IPS-18a (cell line): ENCODE measurements at regions not wholly inside any gene's neighbourhood (a gene's known extent, or its start where the extent isn't known, plus 50 kb on each side); places are given as distances from the start of the nearest gene placed in this dataset.
"Not testable (repeated sequence)": the region's sequence is repeated elsewhere in the genome, so short reads cannot be mapped to it uniquely, and the experiment has no call there.

Experiments
- H3K27ac ChIP-seq: one replicate; pipeline ENCODE4 v1.5.1; 2013; ENCODE audit warnings: low read length
- H3K27me3 ChIP-seq: one replicate; pipeline ENCODE4 v1.6.1; 2013; ENCODE audit warnings: mild to moderate bottlenecking, low read length; ENCODE audit not compliant: control insufficient read depth, insufficient read depth
- H3K36me3 ChIP-seq: one replicate; pipeline ENCODE4 v1.6.1; 2013; ENCODE audit warnings: low read depth, low read length; ENCODE audit not compliant: control insufficient read depth
- H3K4me1 ChIP-seq: one replicate; pipeline ENCODE4 v1.6.1; 2013; ENCODE audit warnings: low read depth, low read length; ENCODE audit not compliant: control insufficient read depth
- H3K4me3 ChIP-seq: one replicate; pipeline ENCODE4 v1.5.1; 2013; ENCODE audit warnings: low read length
- H3K9ac ChIP-seq: one replicate; pipeline ENCODE4 v1.6.1; 2013; ENCODE audit warnings: mild to moderate bottlenecking, low read length, moderate library complexity
- H3K9me3 ChIP-seq: one replicate; pipeline ENCODE4 v1.6.1; 2013; ENCODE audit warnings: low read depth, low read length; ENCODE audit not compliant: control insufficient read depth

GRCh38 chr9:129428864-129429577 is 191.9 kb downstream of the C9orf50 start:
- H3K4me1 ChIP-seq: no peaks in the 10 kb centered on the region
- no peaks in the 10 kb centered on the region for H3K36me3 ChIP-seq
- H3K27ac ChIP-seq: no peak overlapping the region
- no peak overlapping the region for H3K4me3 ChIP-seq
- no peaks in the 10 kb centered on the region for H3K9me3 ChIP-seq
- peaks cover 3% of the 10 kb centered on the region for H3K27me3 ChIP-seq
- H3K9ac ChIP-seq: no peak overlapping the region

- Histone ChIP-seq H3K4me1 (no peaks in the 10 kb centered on the region), H3K27me3 (no peaks in the 10 kb centered on the region), H3K9ac (no peak overlapping the region), H3K9me3 (no peaks in the 10 kb centered on the region), H3K4me3 (no peak overlapping the region), H3K36me3 (no peaks in the 10 kb centered on the region), H3K27ac (no peak overlapping the region)
Measured at GRCh38 chr9:129427149-129427548, 193.8 kb downstream of the C9orf50 start.

- not testable (repeated sequence) for H3K9ac ChIP-seq, H3K27ac ChIP-seq
Measured at GRCh38 chr9:129423755-129424154, 197.1 kb downstream of the C9orf50 start.

GRCh38 chr9:129423216-129423615 is 197.7 kb downstream of the C9orf50 start:
- Histone ChIP-seq H3K36me3 (no peaks in the 10 kb centered on the region), H3K4me1 (no peaks in the 10 kb centered on the region), H3K9ac (no peak overlapping the region)

More at GRCh38 chr9:129423755-129424154, 197.1 kb downstream of the C9orf50 start:
- H3K4me1 ChIP-seq, H3K36me3 ChIP-seq, H3K27me3 ChIP-seq, H3K9me3 ChIP-seq, H3K4me3 ChIP-seq: not testable (repeated sequence)

GRCh38 chr9:129422843-129423192 is 198.1 kb downstream of the C9orf50 start:
- H3K9ac ChIP-seq: no peak overlapping the region
- no peak overlapping the region for H3K4me3 ChIP-seq
- H3K36me3 ChIP-seq: no peaks in the 10 kb centered on the region
- no peaks in the 10 kb centered on the region for H3K4me1 ChIP-seq
- no peak overlapping the region for H3K27ac ChIP-seq
- no peaks in the 10 kb centered on the region for H3K9me3 ChIP-seq
- H3K27me3 ChIP-seq: no peaks in the 10 kb centered on the region

More at GRCh38 chr9:129423216-129423615, 197.7 kb downstream of the C9orf50 start:
- Histone ChIP-seq H3K27ac (no peak overlapping the region), H3K9me3 (no peaks in the 10 kb centered on the region), H3K4me3 (no peak overlapping the region), H3K27me3 (no peaks in the 10 kb centered on the region)

- Histone ChIP-seq H3K9ac (no peak overlapping the region), H3K4me1 (no peaks in the 10 kb centered on the region), H3K9me3 (no peaks in the 10 kb centered on the region), H3K27me3 (no peaks in the 10 kb centered on the region), H3K4me3 (no peak overlapping the region), H3K36me3 (no peaks in the 10 kb centered on the region), H3K27ac (no peak overlapping the region)
Measured at GRCh38 chr9:129422032-129422842, 198.7 kb downstream of the C9orf50 start.

GRCh38 chr9:129421371-129421770 is 199.5 kb downstream of the C9orf50 start:
- H3K4me3 ChIP-seq: no peak overlapping the region
- no peaks in the 10 kb centered on the region for H3K27me3 ChIP-seq
- no peaks in the 10 kb centered on the region for H3K9me3 ChIP-seq
- H3K27ac ChIP-seq: no peak overlapping the region
- no peaks in the 10 kb centered on the region for H3K36me3 ChIP-seq
- no peaks in the 10 kb centered on the region for H3K4me1 ChIP-seq
- no peak overlapping the region for H3K9ac ChIP-seq

- Histone ChIP-seq H3K4me1 (no peaks in the 10 kb centered on the region), H3K4me3 (no peak overlapping the region), H3K27ac (no peak overlapping the region), H3K27me3 (no peaks in the 10 kb centered on the region), H3K9me3 (no peaks in the 10 kb centered on the region), H3K36me3 (no peaks in the 10 kb centered on the region), H3K9ac (no peak overlapping the region)
Measured at GRCh38 chr9:129420721-129421120, 200.2 kb downstream of the C9orf50 start.

- peaks cover 9% of the 10 kb centered on the region for H3K4me1 ChIP-seq
- H3K9me3 ChIP-seq: no peaks in the 10 kb centered on the region
- H3K4me3 ChIP-seq: no peak overlapping the region
- H3K27ac ChIP-seq: no peak overlapping the region
- no peaks in the 10 kb centered on the region for H3K36me3 ChIP-seq
- no peak overlapping the region for H3K9ac ChIP-seq
- H3K27me3 ChIP-seq: no peaks in the 10 kb centered on the region
Measured at GRCh38 chr9:129419382-129419899, 201.5 kb downstream of the C9orf50 start.

GRCh38 chr9:129418451-129418850 is 202.4 kb downstream of the C9orf50 start:
- Histone ChIP-seq H3K27ac (no peak overlapping the region), H3K27me3 (no peaks in the 10 kb centered on the region), H3K9ac (no peak overlapping the region), H3K9me3 (no peaks in the 10 kb centered on the region), H3K36me3 (no peaks in the 10 kb centered on the region), H3K4me1 (peaks cover 13% of the 10 kb centered on the region), H3K4me3 (no peak overlapping the region)

- no peaks in the 10 kb centered on the region for H3K9me3 ChIP-seq
- H3K36me3 ChIP-seq: no peaks in the 10 kb centered on the region
- no peak overlapping the region for H3K9ac ChIP-seq
- no peak overlapping the region for H3K4me3 ChIP-seq
- no peak overlapping the region for H3K27ac ChIP-seq
- H3K27me3 ChIP-seq: no peaks in the 10 kb centered on the region
- peaks cover 17% of the 10 kb centered on the region for H3K4me1 ChIP-seq
Measured at GRCh38 chr9:129416821-129417539, 203.9 kb downstream of the C9orf50 start.
